Loucy (cell line): ENCODE measurements at regions not wholly inside any gene's neighbourhood (a gene's known extent, or its start where the extent isn't known, plus 50 kb on each side); places are given as distances from the start of the nearest gene placed in this dataset.
A peak's percentile ranks its signal among the peaks of the same experiment; 100 is the strongest.

Experiments used
- H2AFZ ChIP-seq: fragments of 200-600 bp; sonication (generic); 2 replicates; pipeline ENCODE4 v1.6.0; 2016; ENCODE audit warnings: antibody characterized with exemption, mild to moderate bottlenecking, low read length, moderate library complexity
- H3F3A ChIP-seq: fragments of 200-600 bp; 2 replicates; pipeline ENCODE4 v1.6.0; 2016; ENCODE audit warnings: antibody characterized with exemption, low read depth, mild to moderate bottlenecking
- H3K27me3 ChIP-seq: fragments of 200-600 bp; sonication (generic); 2 replicates; pipeline ENCODE4 v1.6.1; 2014; ENCODE audit warnings: low read length, mild to moderate bottlenecking; ENCODE audit not compliant: insufficient read depth, poor library complexity, severe bottlenecking
- H3K36me3 ChIP-seq: fragments of 200-600 bp; sonication (generic); 2 replicates; pipeline ENCODE4 v1.6.1; 2016; ENCODE audit warnings: low read length; ENCODE audit not compliant: insufficient read depth
- H3K4me1 ChIP-seq: fragments of 200-600 bp; sonication (generic); 2 replicates; pipeline ENCODE4 v1.5.1; 2014; ENCODE audit warnings: low read length, mild to moderate bottlenecking; ENCODE audit not compliant: insufficient read depth, poor library complexity, severe bottlenecking
- H3K4me2 ChIP-seq: fragments of 200-600 bp; sonication (generic); 2 replicates; pipeline ENCODE4 v1.6.0; 2014; ENCODE audit warnings: antibody characterized with exemption, low read length, low read depth, mild to moderate bottlenecking; ENCODE audit not compliant: poor library complexity, severe bottlenecking
- H3K4me3 ChIP-seq: fragments of 200-600 bp; sonication (generic); 2 replicates; pipeline ENCODE4 v1.5.1; 2014; ENCODE audit warnings: low read length, mild to moderate bottlenecking, mixed read lengths; ENCODE audit not compliant: poor library complexity, severe bottlenecking
- H3K79me2 ChIP-seq: fragments of 200-600 bp; sonication (generic); 2 replicates; pipeline ENCODE4 v1.6.1; 2014; ENCODE audit warnings: low read length; ENCODE audit not compliant: insufficient read depth
- H3K9ac ChIP-seq: fragments of 200-600 bp; sonication (generic); 2 replicates; pipeline ENCODE4 v1.6.0; 2014; ENCODE audit warnings: mild to moderate bottlenecking, low read depth, low read length, moderate library complexity; ENCODE audit not compliant: poor library complexity, severe bottlenecking
- H3K9me2 ChIP-seq: fragments of 200-600 bp; sonication (generic); replicated peaks from 2 replicates; pipeline ENCODE4 v1.6.1; 2016; ENCODE audit warnings: low read depth, low read length, mixed read lengths
- H3K9me3 ChIP-seq: fragments of 200-600 bp; sonication (generic); 2 replicates; pipeline ENCODE4 v1.6.1; 2014; ENCODE audit warnings: mild to moderate bottlenecking, antibody characterized with exemption, low read length, low read depth; ENCODE audit not compliant: insufficient read depth
- H4K20me1 ChIP-seq: fragments of 200-600 bp; sonication (generic); 2 replicates; pipeline ENCODE4 v1.6.0; 2014; ENCODE audit warnings: antibody characterized with exemption, low read length, mild to moderate bottlenecking; ENCODE audit not compliant: insufficient read depth, poor library complexity, severe bottlenecking
- CTCF ChIP-seq: fragments of 200-600 bp; sonication (generic); conservative IDR thresholded peaks from 2 replicates; pipeline ENCODE4 v1.5.1; 2014; ENCODE audit warnings: mild to moderate bottlenecking, antibody characterized with exemption, low read length
- EZH2phosphoT487 ChIP-seq: fragments of 200-600 bp; IDR thresholded peaks from 2 replicates; pipeline ENCODE4 v1.6.1; 2018; ENCODE audit warnings: antibody characterized with exemption, mild to moderate bottlenecking, moderate library complexity, borderline replicate concordance

GRCh38 chr4:12691168-12691567 lies 793.0 kb downstream of the RAB28 start:
- Histone ChIP-seq H3K36me3 (no peaks in the 10 kb centered on the region), H3F3A (no peaks in the 10 kb centered on the region), H4K20me1 (no peaks in the 10 kb centered on the region), H3K27me3 (no peaks in the 10 kb centered on the region), H3K79me2 (no peaks in the 10 kb centered on the region), H3K4me1 (no peaks in the 10 kb centered on the region), H3K9me3 (no peaks in the 10 kb centered on the region), H3K4me2 (no peak overlapping the region), H3K4me3 (no peak overlapping the region), H3K9me2 (no peaks in the 10 kb centered on the region), H2AFZ (no peak overlapping the region), H3K9ac (no peak overlapping the region)
- TF ChIP-seq CTCF (no peak), EZH2phosphoT487 (no peak)

- TF ChIP-seq EZH2phosphoT487, result no peak
- no peak for TF ChIP-seq CTCF
- Histone ChIP-seq H3K9ac (no peak overlapping the region), H3K4me2 (no peak overlapping the region)
Measured at GRCh38 chr4:12689457-12689856, 794.7 kb downstream of the RAB28 start.

GRCh38 chr4:12679217-12679616 lies 804.9 kb downstream of the RAB28 start:
- TF ChIP-seq EZH2phosphoT487, result no peak
- peak; percentile 43 for TF ChIP-seq CTCF
- no peaks in the 10 kb centered on the region for H4K20me1 ChIP-seq
- H3K27me3 ChIP-seq, result no peaks in the 10 kb centered on the region

More at GRCh38 chr4:12689457-12689856, 794.7 kb downstream of the RAB28 start:
- no peaks in the 10 kb centered on the region for H3K9me2 ChIP-seq
- no peaks in the 10 kb centered on the region for H3K27me3 ChIP-seq
- no peaks in the 10 kb centered on the region for H3K36me3 ChIP-seq
- H3K4me3 ChIP-seq, result no peak overlapping the region
- no peaks in the 10 kb centered on the region for H3K4me1 ChIP-seq
- no peaks in the 10 kb centered on the region for H4K20me1 ChIP-seq
- no peaks in the 10 kb centered on the region for H3K79me2 ChIP-seq
- H3K9me3 ChIP-seq, result no peaks in the 10 kb centered on the region
- H2AFZ ChIP-seq, result no peak overlapping the region
- H3F3A ChIP-seq, result no peaks in the 10 kb centered on the region

More at GRCh38 chr4:12679217-12679616, 804.9 kb downstream of the RAB28 start:
- no peaks in the 10 kb centered on the region for H3K79me2 ChIP-seq
- no peak overlapping the region for H2AFZ ChIP-seq
- no peaks in the 10 kb centered on the region for H3K9me3 ChIP-seq
- no peaks in the 10 kb centered on the region for H3K4me1 ChIP-seq
- H3K36me3 ChIP-seq, result no peaks in the 10 kb centered on the region
- no peaks in the 10 kb centered on the region for H3F3A ChIP-seq
- H3K4me3 ChIP-seq, result no peak overlapping the region
- no peak overlapping the region for H3K9ac ChIP-seq
- H3K9me2 ChIP-seq, result no peaks in the 10 kb centered on the region
- no peak overlapping the region for H3K4me2 ChIP-seq
